SK-N-SH (cell line): ENCODE measurements at regions not wholly inside any gene's neighbourhood (a gene's known extent, or its start where the extent isn't known, plus 50 kb on each side); places are given as distances from the start of the nearest gene placed in this dataset.
A peak's percentile ranks its signal among the peaks of the same experiment; 100 is the strongest.
"Not testable (repeated sequence)": the region's sequence is repeated elsewhere in the genome, so short reads cannot be mapped to it uniquely, and the experiment has no call there.

Experiments used
- CTCF ChIA-PET: fragments of 300-600, 350-600 bp; formaldehyde crosslinking; extraction: SDS; loops from one replicate; lab custom pipeline; 2021; lab: Yijun Ruan, JAX
- POLR2A ChIA-PET: fragments of 350-600 bp; sonication (Branson Sonifier 250); formaldehyde crosslinking; extraction: SDS; loops from one replicate; lab custom pipeline; 2020; ENCODE audit warnings: antibody characterized with exemption, inconsistent platforms; lab: Yijun Ruan, JAX
- DNase-seq: peaks from one replicate; pipeline ENCODE4 v3.0.0; 2012
- H2AFZ ChIP-seq: fragments of 200-600 bp; sonication (generic); 2 replicates; pipeline ENCODE4 v1.8.1; 2016; ENCODE audit warnings: antibody characterized with exemption, mild to moderate bottlenecking, low read depth
- H3F3A ChIP-seq: fragments of 200-600 bp; sonication (generic); replicated peaks from 2 replicates; pipeline ENCODE3; 2016; ENCODE audit warnings: antibody characterized with exemption, mild to moderate bottlenecking; ENCODE audit not compliant: insufficient read depth
- H3K27ac ChIP-seq, 2 experiments: fragments of 200-500 bp in 1 of 2; fragments of 200-600 bp in 1 of 2; sonication (Bioruptor generic) in 1 of 2; sonication (generic), shearing (Covaris generic) in 1 of 2; 2 replicates each; pipeline versions ENCODE4 v1.5.1 to v1.6.1; 2014 to 2016; ENCODE audit warnings: low read depth in 2 of 2, inconsistent platforms in 1 of 2, low read length in 1 of 2, mild to moderate bottlenecking in 1 of 2, mixed read lengths in 1 of 2
- H3K27me3 ChIP-seq: fragments of 200-600 bp; sonication (generic), shearing (Covaris generic); 2 replicates; pipeline ENCODE4 v1.6.1; 2016; ENCODE audit warnings: mixed run types; ENCODE audit not compliant: insufficient read depth
- H3K36me3 ChIP-seq, 2 experiments: fragments of 200-500 bp in 1 of 2; fragments of 200-600 bp in 1 of 2; sonication (Bioruptor generic) in 1 of 2; sonication (generic) in 1 of 2; replicated peaks in 1 of 2; 2 replicates each; pipeline versions ENCODE3 to v1.5.1; 2014 to 2016; ENCODE audit warnings: low read length in 1 of 2, mild to moderate bottlenecking in 1 of 2; ENCODE audit not compliant: insufficient read depth in 2 of 2, control insufficient read depth in 1 of 2
- H3K4me1 ChIP-seq, 2 experiments: fragments of 200-500 bp in 1 of 2; fragments of 200-600 bp in 1 of 2; sonication (Bioruptor generic) in 1 of 2; sonication (generic), shearing (Covaris generic) in 1 of 2; 2 replicates each; pipeline versions ENCODE4 v1.5.1 to v1.6.1; 2014 to 2016; ENCODE audit warnings: low read depth in 1 of 2, low read length in 1 of 2, mixed run types in 1 of 2; ENCODE audit not compliant: insufficient read depth in 2 of 2, control insufficient read depth in 1 of 2
- H3K4me2 ChIP-seq: fragments of 200-600 bp; sonication (generic), shearing (Covaris generic); 2 replicates; pipeline ENCODE4 v1.6.1; 2017; ENCODE audit warnings: mixed run types
- H3K4me3 ChIP-seq, 2 experiments: fragments of 200-500 bp in 1 of 2; fragments of 200-600 bp in 1 of 2; sonication (Bioruptor generic) in 1 of 2; sonication (generic), shearing (Covaris generic) in 1 of 2; 2 replicates each; pipeline versions ENCODE4 v1.5.1 to v1.8.1; 2014 to 2016; ENCODE audit warnings: low read depth in 2 of 2, inconsistent platforms in 1 of 2, low read length in 1 of 2, mild to moderate bottlenecking in 1 of 2, mixed read lengths in 1 of 2, moderate library complexity in 1 of 2
- H3K79me2 ChIP-seq: fragments of 200-600 bp; sonication (generic); 2 replicates; pipeline ENCODE4 v1.8.1; 2017; ENCODE audit warnings: mild to moderate bottlenecking; ENCODE audit not compliant: insufficient read depth
- H3K9ac ChIP-seq: fragments of 200-600 bp; sonication (generic); 2 replicates; pipeline ENCODE4 v1.6.1; 2017; ENCODE audit warnings: mixed run types
- H3K9me2 ChIP-seq: fragments of 200-600 bp; sonication (generic); 2 replicates; pipeline ENCODE4 v1.6.1; 2017; ENCODE audit warnings: mixed run types
- H3K9me3 ChIP-seq: fragments of 200-600 bp; sonication (generic); 2 replicates; pipeline ENCODE4 v1.6.1; 2017; ENCODE audit warnings: mixed run types, mild to moderate bottlenecking, moderate library complexity
- H4K20me1 ChIP-seq: fragments of 200-600 bp; sonication (generic); 2 replicates; pipeline ENCODE4 v1.6.1; 2017; ENCODE audit warnings: mild to moderate bottlenecking, mixed run types; ENCODE audit not compliant: insufficient read depth
- CHD2 ChIP-seq: fragments of 150-350 bp; IDR thresholded peaks from 2 replicates; pipeline ENCODE4 v1.6.1; 2018; ENCODE audit warnings: low read length; ENCODE audit not compliant: partially characterized antibody
- POLR2AphosphoS5 ChIP-seq: IDR thresholded peaks from 2 replicates; pipeline ENCODE4 v1.6.1; 2012; ENCODE audit warnings: low read depth, low read length
- RXRA ChIP-seq: IDR thresholded peaks from 2 replicates; pipeline ENCODE4 v1.4.0; 2012; ENCODE audit warnings: low read depth, mild to moderate bottlenecking, borderline replicate concordance
- SIN3A ChIP-seq: IDR thresholded peaks from 2 replicates; pipeline ENCODE4 v1.6.1; 2012; ENCODE audit warnings: low read depth, mild to moderate bottlenecking, low read length, moderate library complexity, borderline replicate concordance
- SMC3 ChIP-seq: IDR thresholded peaks from 2 replicates; pipeline ENCODE4 v1.6.1; 2012; ENCODE audit warnings: low read depth, low read length, improper control_type of control experiment
- TAF1 ChIP-seq: IDR thresholded peaks from 2 replicates; pipeline ENCODE4 v1.6.1; 2012; ENCODE audit warnings: low read depth, mild to moderate bottlenecking, low read length, moderate library complexity, borderline replicate concordance
- YY1 ChIP-seq: IDR thresholded peaks from 2 replicates; pipeline ENCODE4 v1.4.0; 2012; ENCODE audit warnings: low read depth, mild to moderate bottlenecking
- WGBS: methylation state at CpG from one replicate; pipeline ENCODE4 v1.1.6; 2017; ENCODE audit warnings: low lambda C conversion rate; 5-methylcytosine and 5-hydroxymethylcytosine counted together
- TF ChIP-seq, protein P1 (sequence below): IDR thresholded peaks from 2 replicates; pipeline ENCODE4 v1.6.1; 2012; ENCODE audit warnings: mild to moderate bottlenecking, low read depth, low read length, moderate library complexity

DNA sequence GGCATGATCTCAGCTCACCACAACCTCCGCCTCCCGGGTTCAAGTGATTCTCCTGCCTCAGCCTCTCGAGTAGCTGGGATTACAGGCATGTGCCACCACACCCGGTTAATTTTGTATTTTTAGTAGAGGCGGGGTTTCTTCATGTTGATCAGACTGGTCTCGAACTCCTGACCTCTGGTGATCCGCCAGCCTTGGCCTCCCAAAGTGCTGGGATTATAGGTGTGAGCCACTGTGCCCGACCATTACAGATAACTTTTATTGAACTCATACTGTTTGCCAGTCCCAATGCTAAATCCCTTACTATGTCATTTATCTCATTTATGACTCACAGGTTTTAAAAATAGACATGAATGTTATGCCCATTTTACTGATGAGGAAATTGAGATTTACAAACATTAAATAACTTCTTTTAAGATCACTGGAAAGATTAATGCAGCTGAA, 193.9 kb upstream of the ZNF217 start:
- H3K4me3 ChIP-seq, H3K9me2 ChIP-seq, H3K9ac ChIP-seq, H2AFZ ChIP-seq, H4K20me1 ChIP-seq, POLR2A ChIA-PET, H3K4me2 ChIP-seq, H3K9me3 ChIP-seq, CTCF ChIA-PET, H3K36me3 ChIP-seq, H3K79me2 ChIP-seq, DNase-seq, H3K27me3 ChIP-seq: not testable (repeated sequence)
- H3F3A ChIP-seq: peaks cover 43% of the 10 kb centered on the region
- H3K4me1 ChIP-seq: peaks cover 0 to 18% of the 10 kb centered on the region in 2 experiments; a peak in 3 of 4 replicates
- 79% methylated on average over 8 of the region's 8 CpGs for WGBS
- peak overlapping the region in 1 of 2 experiments; percentile 98; a peak in 2 of 4 replicates for H3K27ac ChIP-seq

DNA sequence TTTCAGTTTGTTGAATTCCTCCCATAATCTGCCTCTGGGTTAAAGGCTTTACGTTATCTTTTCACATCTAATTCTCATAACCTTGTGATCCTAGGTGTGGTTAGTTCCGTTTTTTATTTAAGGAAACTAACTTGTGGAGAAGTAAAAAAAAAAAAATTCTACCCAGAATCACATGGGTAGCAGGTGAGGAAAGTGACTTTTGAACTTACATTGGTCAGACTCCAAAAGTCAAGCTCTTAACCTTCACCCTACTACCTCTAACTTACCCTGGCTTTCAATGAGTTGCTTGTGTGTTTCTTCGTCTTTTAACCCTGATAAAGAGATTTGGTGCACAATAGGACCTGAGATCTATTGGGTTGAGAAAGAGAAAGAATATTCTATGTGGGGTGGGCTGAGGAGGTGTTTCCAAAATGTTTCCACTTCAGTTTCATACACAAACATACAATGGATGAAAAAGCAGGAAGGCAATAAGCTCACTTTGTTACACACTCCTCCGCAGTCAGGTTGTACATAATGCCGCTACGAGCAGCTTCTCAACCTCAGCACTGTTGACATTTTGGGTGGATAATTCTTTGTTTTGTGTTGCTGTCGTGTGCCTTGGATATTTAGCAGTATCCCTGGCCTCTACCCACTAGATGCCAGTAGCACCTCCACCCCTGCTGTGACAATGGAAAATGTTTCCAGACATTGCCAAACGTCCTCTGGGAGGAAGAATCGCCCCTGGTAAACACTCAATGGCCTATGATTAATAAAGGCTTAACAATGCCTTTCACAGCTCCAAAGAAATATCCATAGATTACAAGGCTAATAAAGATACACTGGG, 193.0 kb upstream of the ZNF217 start:
- Histone ChIP-seq H2AFZ (peak overlapping the region; percentile 38), H3K9me2 (no peaks in the 10 kb centered on the region), H3K27me3 (no peaks in the 10 kb centered on the region), H3K9me3 (no peaks in the 10 kb centered on the region), H3K79me2 (no peaks in the 10 kb centered on the region), H3K4me1 (peaks cover 0 to 18% of the 10 kb centered on the region in 2 experiments; a peak in 3 of 4 replicates), H3K4me3 (no peak overlapping the region), H3K36me3 (no peaks in the 10 kb centered on the region), H4K20me1 (no peaks in the 10 kb centered on the region), H3K4me2 (no peak overlapping the region), H3F3A (peaks cover 34% of the 10 kb centered on the region), H3K27ac (peak overlapping the region in 1 of 2 experiments; percentile 98; a peak in 2 of 4 replicates), H3K9ac (no peak overlapping the region; the same call in 1 of the 2 replicates)
- ChIA-PET CTCF (no interaction called here), POLR2A (no interaction called here)
- WGBS: 78% methylated on average over 9 of the region's 9 CpGs
- TF ChIP-seq, protein P1, sequence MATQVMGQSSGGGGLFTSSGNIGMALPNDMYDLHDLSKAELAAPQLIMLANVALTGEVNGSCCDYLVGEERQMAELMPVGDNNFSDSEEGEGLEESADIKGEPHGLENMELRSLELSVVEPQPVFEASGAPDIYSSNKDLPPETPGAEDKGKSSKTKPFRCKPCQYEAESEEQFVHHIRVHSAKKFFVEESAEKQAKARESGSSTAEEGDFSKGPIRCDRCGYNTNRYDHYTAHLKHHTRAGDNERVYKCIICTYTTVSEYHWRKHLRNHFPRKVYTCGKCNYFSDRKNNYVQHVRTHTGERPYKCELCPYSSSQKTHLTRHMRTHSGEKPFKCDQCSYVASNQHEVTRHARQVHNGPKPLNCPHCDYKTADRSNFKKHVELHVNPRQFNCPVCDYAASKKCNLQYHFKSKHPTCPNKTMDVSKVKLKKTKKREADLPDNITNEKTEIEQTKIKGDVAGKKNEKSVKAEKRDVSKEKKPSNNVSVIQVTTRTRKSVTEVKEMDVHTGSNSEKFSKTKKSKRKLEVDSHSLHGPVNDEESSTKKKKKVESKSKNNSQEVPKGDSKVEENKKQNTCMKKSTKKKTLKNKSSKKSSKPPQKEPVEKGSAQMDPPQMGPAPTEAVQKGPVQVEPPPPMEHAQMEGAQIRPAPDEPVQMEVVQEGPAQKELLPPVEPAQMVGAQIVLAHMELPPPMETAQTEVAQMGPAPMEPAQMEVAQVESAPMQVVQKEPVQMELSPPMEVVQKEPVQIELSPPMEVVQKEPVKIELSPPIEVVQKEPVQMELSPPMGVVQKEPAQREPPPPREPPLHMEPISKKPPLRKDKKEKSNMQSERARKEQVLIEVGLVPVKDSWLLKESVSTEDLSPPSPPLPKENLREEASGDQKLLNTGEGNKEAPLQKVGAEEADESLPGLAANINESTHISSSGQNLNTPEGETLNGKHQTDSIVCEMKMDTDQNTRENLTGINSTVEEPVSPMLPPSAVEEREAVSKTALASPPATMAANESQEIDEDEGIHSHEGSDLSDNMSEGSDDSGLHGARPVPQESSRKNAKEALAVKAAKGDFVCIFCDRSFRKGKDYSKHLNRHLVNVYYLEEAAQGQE: no peak
- TF ChIP-seq SIN3A (no peak), CHD2 (no peak), YY1 (no peak), POLR2AphosphoS5 (no peak), SMC3 (no peak), TAF1 (no peak), RXRA (no peak)
- DNase-seq: no peak
